CD4-positive, alpha-beta memory T cell (primary cell): ENCODE measurements at regions not wholly inside any gene's neighbourhood (a gene's known extent, or its start where the extent isn't known, plus 50 kb on each side); places are given as distances from the start of the nearest gene placed in this dataset.

Experiments
- CTCF ChIA-PET: fragments of 350-600 bp; sonication (Branson Sonifier 250); formaldehyde crosslinking; loops from one replicate; lab custom pipeline; 2021; ENCODE audit warnings: inconsistent platforms; ENCODE audit not compliant: partially characterized antibody; lab: Charles Lee
- POLR2A ChIA-PET: fragments of 350-600 bp; sonication (Branson Sonifier 250); formaldehyde crosslinking; loops from one replicate; lab custom pipeline; 2021; ENCODE audit not compliant: partially characterized antibody; lab: Charles Lee
- DNase-seq, 5 donors: peaks; one replicate each; pipeline versions ENCODE4 v3.0.0 to v3.0.0-alpha.2; 2020 to 2022; ENCODE audit warnings: mixed read lengths in 1 of 5
- H3K27ac ChIP-seq: one replicate; pipeline ENCODE4 v1.7.0; 2013; ENCODE audit warnings: low read depth, low read length
- H3K27me3 ChIP-seq: 2 replicates; pipeline ENCODE4 v1.7.0; 2013; ENCODE audit warnings: mild to moderate bottlenecking, low read length, moderate library complexity; ENCODE audit not compliant: insufficient read depth
- H3K36me3 ChIP-seq: 2 replicates; pipeline ENCODE4 v1.7.0; 2013; ENCODE audit warnings: mild to moderate bottlenecking, low read length, moderate library complexity; ENCODE audit not compliant: insufficient read depth
- H3K4me1 ChIP-seq: 2 replicates; pipeline ENCODE4 v1.7.0; 2013; ENCODE audit warnings: mild to moderate bottlenecking, low read length, moderate library complexity; ENCODE audit not compliant: insufficient read depth
- H3K4me3 ChIP-seq, 2 donors: one replicate each; pipeline ENCODE4 v1.7.0; 2013; ENCODE audit warnings: low read length in 2 of 2, mild to moderate bottlenecking in 1 of 2
- H3K9me3 ChIP-seq, 2 donors: one replicate each; pipeline ENCODE4 v1.7.0; 2013; ENCODE audit warnings: low read length in 2 of 2, control low read depth in 1 of 2; ENCODE audit not compliant: control insufficient read depth in 1 of 2
- H3K27ac Mint-ChIP-seq, 7 donors: one replicate each; pipeline ENCODE4 v1.8.0; 2020 to 2021; ENCODE audit warnings: mixed read lengths in 7 of 7, mild to moderate bottlenecking in 6 of 7, inconsistent platforms in 3 of 7, moderate library complexity in 3 of 7
- H3K27me3 Mint-ChIP-seq, 2 donors: one replicate each; pipeline ENCODE4 v1.8.0; 2020 to 2021; ENCODE audit warnings: mixed read lengths in 2 of 2
- H3K36me3 Mint-ChIP-seq, 2 donors: one replicate each; pipeline ENCODE4 v1.8.0; 2020 to 2021; ENCODE audit warnings: mixed read lengths in 2 of 2, inconsistent platforms in 1 of 2, mild to moderate bottlenecking in 1 of 2
- H3K4me1 Mint-ChIP-seq, 4 donors: one replicate each; pipeline ENCODE4 v1.8.0; 2020 to 2021; ENCODE audit warnings: mixed read lengths in 4 of 4, mild to moderate bottlenecking in 1 of 4
- H3K4me3 Mint-ChIP-seq, 8 donors: one replicate each; pipeline ENCODE4 v1.8.0; 2020 to 2021; ENCODE audit warnings: mixed read lengths in 8 of 8, mild to moderate bottlenecking in 7 of 8, moderate library complexity in 6 of 8, inconsistent platforms in 3 of 8
- H3K9me3 Mint-ChIP-seq, 8 donors: one replicate each; pipeline ENCODE4 v1.8.0; 2020 to 2021; ENCODE audit warnings: mixed read lengths in 8 of 8, mild to moderate bottlenecking in 5 of 8, inconsistent platforms in 3 of 8, moderate library complexity in 1 of 8
- intact Hi-C: fragments of 100-400 bp; cut with micrococcal nuclease; formaldehyde crosslinking; loops from one replicate; pipeline ENCODE4 v1.15.1; 2023

- no peaks in the 10 kb centered on the region for H3K9me3 ChIP-seq
- no peaks in the 10 kb centered on the region for H3K27me3 ChIP-seq
- H3K27ac ChIP-seq, result no peak overlapping the region
- no peak overlapping the region for H3K4me3 ChIP-seq
- H3K27me3 Mint-ChIP-seq, result no peaks in the 10 kb centered on the region
- no peaks in the 10 kb centered on the region for H3K36me3 Mint-ChIP-seq
- no peak overlapping the region for H3K4me3 Mint-ChIP-seq
- intact Hi-C loops, result no loop called here
- POLR2A ChIA-PET, result no interaction called here
- H3K4me1 ChIP-seq, result no peaks in the 10 kb centered on the region
- no peak for DNase-seq
- no peak overlapping the region for H3K27ac Mint-ChIP-seq
- H3K4me1 Mint-ChIP-seq, result no peaks in the 10 kb centered on the region
- no peaks in the 10 kb centered on the region for H3K36me3 ChIP-seq
- CTCF ChIA-PET, result no interaction called here
- peaks cover 0 to 7% (median 0%) of the 10 kb centered on the region in 8 donors for H3K9me3 Mint-ChIP-seq
Observed at GRCh38 chr4:170306208-170306607, 216.5 kb upstream of the AADAT start.

- no peaks in the 10 kb centered on the region for H3K4me1 ChIP-seq
- H3K4me3 Mint-ChIP-seq, result no peak overlapping the region
- no peaks in the 10 kb centered on the region for H3K27me3 Mint-ChIP-seq
- H3K27ac Mint-ChIP-seq, result no peak overlapping the region
- no peaks in the 10 kb centered on the region for H3K36me3 ChIP-seq
- H3K36me3 Mint-ChIP-seq, result no peaks in the 10 kb centered on the region
- H3K9me3 ChIP-seq, result no peaks in the 10 kb centered on the region
- no peaks in the 10 kb centered on the region for H3K4me1 Mint-ChIP-seq
- no peak for DNase-seq
- no peak overlapping the region for H3K4me3 ChIP-seq
- H3K27me3 ChIP-seq, result no peaks in the 10 kb centered on the region
- peaks cover 0 to 7% (median under 1%) of the 10 kb centered on the region in 8 donors for H3K9me3 Mint-ChIP-seq
- no peak overlapping the region for H3K27ac ChIP-seq
- intact Hi-C loops, result no loop called here
- POLR2A ChIA-PET, result no interaction called here
- CTCF ChIA-PET, result no interaction called here
Observed at GRCh38 chr4:170305627-170306026, 215.9 kb upstream of the AADAT start.

GRCh38 chr4:170281027-170281426 is 191.3 kb upstream of the AADAT start:
- POLR2A ChIA-PET, result no interaction called here
- intact Hi-C loops, result no loop called here

GRCh38 chr4:170278460-170278859 is 188.7 kb upstream of the AADAT start:
- Mint-ChIP-seq H3K27ac (no peak overlapping the region), H3K9me3 (peaks cover 0 to 3% (median 0%) of the 10 kb centered on the region in 8 donors), H3K4me3 (no peak overlapping the region), H3K36me3 (no peaks in the 10 kb centered on the region), H3K27me3 (peaks cover 0 to 1% of the 10 kb centered on the region in 2 donors), H3K4me1 (no peaks in the 10 kb centered on the region)
- Histone ChIP-seq H3K4me1 (no peaks in the 10 kb centered on the region), H3K9me3 (no peaks in the 10 kb centered on the region), H3K27ac (no peak overlapping the region), H3K4me3 (no peak overlapping the region), H3K36me3 (no peaks in the 10 kb centered on the region), H3K27me3 (no peaks in the 10 kb centered on the region)
- intact Hi-C loops, result no loop called here
- DNase-seq, result no peak
- CTCF ChIA-PET, result no interaction called here
- POLR2A ChIA-PET, result no interaction called here

More at GRCh38 chr4:170281027-170281426, 191.3 kb upstream of the AADAT start:
- H3K36me3 Mint-ChIP-seq, result no peaks in the 10 kb centered on the region
- CTCF ChIA-PET, result interaction anchor here (0.7 kb wide), 1 partner anchor 11 kb away, joined by 4 read pairs; no protein-coding TSS in a partner anchor
- Histone ChIP-seq H3K27ac (no peak overlapping the region), H3K4me1 (no peaks in the 10 kb centered on the region), H3K4me3 (no peak overlapping the region), H3K9me3 (no peaks in the 10 kb centered on the region), H3K36me3 (no peaks in the 10 kb centered on the region), H3K27me3 (no peaks in the 10 kb centered on the region)
- no peak for DNase-seq
- H3K9me3 Mint-ChIP-seq, result peaks cover 0 to 3% (median 0%) of the 10 kb centered on the region in 8 donors
- H3K4me1 Mint-ChIP-seq, result no peaks in the 10 kb centered on the region
- H3K4me3 Mint-ChIP-seq, result no peak overlapping the region
- no peak overlapping the region for H3K27ac Mint-ChIP-seq
- peaks cover 0 to 1% of the 10 kb centered on the region in 2 donors for H3K27me3 Mint-ChIP-seq

- no peak overlapping the region for H3K4me3 ChIP-seq
- H3K27ac ChIP-seq, result no peak overlapping the region
- peaks cover 0 to 6% (median 2%) of the 10 kb centered on the region in 8 donors for H3K9me3 Mint-ChIP-seq
- intact Hi-C loops, result no loop called here
- ChIA-PET POLR2A (no interaction called here), CTCF (no interaction called here)
- no peak for DNase-seq
- H3K27ac Mint-ChIP-seq, result no peak overlapping the region
- no peaks in the 10 kb centered on the region for H3K27me3 Mint-ChIP-seq
- H3K36me3 Mint-ChIP-seq, result no peaks in the 10 kb centered on the region
- H3K4me3 Mint-ChIP-seq, result no peak overlapping the region
- H3K36me3 ChIP-seq, result no peaks in the 10 kb centered on the region
- H3K4me1 ChIP-seq, result no peaks in the 10 kb centered on the region
- H3K27me3 ChIP-seq, result no peaks in the 10 kb centered on the region
- H3K4me1 Mint-ChIP-seq, result no peaks in the 10 kb centered on the region
- no peaks in the 10 kb centered on the region for H3K9me3 ChIP-seq
Observed at GRCh38 chr4:170274616-170275015, 184.9 kb upstream of the AADAT start.

GRCh38 chr4:170272959-170273358 is 183.2 kb upstream of the AADAT start:
- Mint-ChIP-seq H3K9me3 (peaks cover 0 to 10% (median 3%) of the 10 kb centered on the region in 8 donors), H3K27me3 (no peaks in the 10 kb centered on the region), H3K27ac (no peak overlapping the region), H3K4me1 (no peaks in the 10 kb centered on the region), H3K36me3 (no peaks in the 10 kb centered on the region), H3K4me3 (no peak overlapping the region)
- H3K4me3 ChIP-seq, result no peak overlapping the region
- no peak overlapping the region for H3K27ac ChIP-seq
- intact Hi-C loops, result no loop called here
- H3K27me3 ChIP-seq, result no peaks in the 10 kb centered on the region
- no peaks in the 10 kb centered on the region for H3K36me3 ChIP-seq
- ChIA-PET POLR2A (no interaction called here), CTCF (interaction anchor here (1.9 kb wide), 1 partner anchor 13 kb away, joined by 4 read pairs; no protein-coding TSS in a partner anchor)
- no peaks in the 10 kb centered on the region for H3K4me1 ChIP-seq
- H3K9me3 ChIP-seq, result no peaks in the 10 kb centered on the region
- no peak for DNase-seq

GRCh38 chr4:170271723-170272122 is 182.0 kb upstream of the AADAT start:
- ChIA-PET CTCF (interaction anchor here (1.9 kb wide), 1 partner anchor 12 kb away, joined by 4 read pairs; no protein-coding TSS in a partner anchor), POLR2A (no interaction called here)
- DNase-seq, result no peak
- H3K9me3 Mint-ChIP-seq, result peaks cover 0 to 13% (median 4%) of the 10 kb centered on the region in 8 donors
- Histone ChIP-seq H3K27ac (no peak overlapping the region), H3K4me1 (no peaks in the 10 kb centered on the region), H3K27me3 (no peaks in the 10 kb centered on the region), H3K36me3 (no peaks in the 10 kb centered on the region), H3K9me3 (no peaks in the 10 kb centered on the region), H3K4me3 (no peak overlapping the region)
- no peaks in the 10 kb centered on the region for H3K36me3 Mint-ChIP-seq
- H3K27me3 Mint-ChIP-seq, result no peaks in the 10 kb centered on the region
- H3K4me1 Mint-ChIP-seq, result no peaks in the 10 kb centered on the region
- no peak overlapping the region for H3K27ac Mint-ChIP-seq
- intact Hi-C loops, result no loop called here
- no peak overlapping the region for H3K4me3 Mint-ChIP-seq
